Neural progenitor cell (in vitro differentiated cells): ENCODE measurements at regions not wholly inside any gene's neighbourhood (a gene's known extent, or its start where the extent isn't known, plus 50 kb on each side); places are given as distances from the start of the nearest gene placed in this dataset.
A peak's percentile ranks its signal among the peaks of the same experiment; 100 is the strongest.

ENCODE experiments used
- DNase-seq: peaks from one replicate; pipeline ENCODE4 v3.0.0-alpha.2; 2016; ENCODE audit warnings: low spot score
- H2AFZ ChIP-seq: fragments of 200-600 bp; sonication (generic); replicated peaks from 2 replicates; pipeline ENCODE4 v1.6.1; 2016; ENCODE audit warnings: antibody characterized with exemption
- H3F3A ChIP-seq: fragments of 200-600 bp; sonication (generic); 2 replicates; pipeline ENCODE4 v1.6.1; 2016; ENCODE audit warnings: antibody characterized with exemption, low read depth
- H3K27ac ChIP-seq: fragments of 200-600 bp; sonication (generic); 2 replicates; pipeline ENCODE4 v1.5.1; 2016; ENCODE audit warnings: mild to moderate bottlenecking
- H3K27me3 ChIP-seq: fragments of 200-600 bp; sonication (generic); 2 replicates; pipeline ENCODE4 v1.6.1; 2016; ENCODE audit warnings: mild to moderate bottlenecking, moderate library complexity
- H3K36me3 ChIP-seq: fragments of 200-600 bp; sonication (generic); 2 replicates; pipeline ENCODE4 v1.5.1; 2016
- H3K4me1 ChIP-seq: fragments of 200-600 bp; sonication (generic); 2 replicates; pipeline ENCODE4 v1.6.1; 2016; ENCODE audit warnings: mixed run types
- H3K4me2 ChIP-seq: fragments of 200-600 bp; sonication (generic); 2 replicates; pipeline ENCODE4 v1.6.1; 2016
- H3K4me3 ChIP-seq: fragments of 200-600 bp; sonication (generic); 2 replicates; pipeline ENCODE4 v1.5.1; 2016
- H3K79me2 ChIP-seq: fragments of 200-600 bp; sonication (generic); 2 replicates; pipeline ENCODE4 v1.6.1; 2016; ENCODE audit warnings: low read depth
- H3K9ac ChIP-seq: fragments of 200-600 bp; sonication (generic); 2 replicates; pipeline ENCODE4 v1.6.1; 2016
- H3K9me3 ChIP-seq: fragments of 200-600 bp; sonication (generic); 2 replicates; pipeline ENCODE4 v1.5.1; 2016; ENCODE audit warnings: low read depth
- H4K20me1 ChIP-seq: fragments of 200-600 bp; sonication (generic); 2 replicates; pipeline ENCODE4 v1.6.1; 2016; ENCODE audit warnings: low read depth
- H3K27ac Mint-ChIP-seq: 3 replicates; pipeline ENCODE4 v1.8.0; 2021; ENCODE audit warnings: mixed read lengths
- H3K27me3 Mint-ChIP-seq: 2 replicates; pipeline ENCODE4 v1.8.0; 2022; ENCODE audit warnings: low read depth, mild to moderate bottlenecking, inconsistent platforms, moderate library complexity, mixed read lengths; ENCODE audit not compliant: insufficient read depth
- H3K36me3 Mint-ChIP-seq: 3 replicates; pipeline ENCODE4 v1.8.0; 2021; ENCODE audit warnings: mixed read lengths
- H3K4me1 Mint-ChIP-seq: 3 replicates; pipeline ENCODE4 v1.8.0; 2021; ENCODE audit warnings: mixed read lengths
- H3K4me3 Mint-ChIP-seq: 3 replicates; pipeline ENCODE4 v1.8.0; 2021; ENCODE audit warnings: mild to moderate bottlenecking, moderate library complexity, mixed read lengths
- H3K9me3 Mint-ChIP-seq: 3 replicates; pipeline ENCODE4 v1.8.0; 2020; ENCODE audit warnings: mixed read lengths
- EZH2 ChIP-seq: fragments of 200-600 bp; sonication (generic); IDR thresholded peaks from 2 replicates; pipeline ENCODE4 v1.6.1; 2017; ENCODE audit warnings: antibody characterized with exemption, mild to moderate bottlenecking, moderate library complexity
- EZH2phosphoT487 ChIP-seq: fragments of 200-600 bp; sonication (generic); IDR thresholded peaks from 2 replicates; pipeline ENCODE4 v1.6.1; 2017; ENCODE audit warnings: antibody characterized with exemption
- TF ChIP-seq, protein P1 (sequence below): fragments of 200-600 bp; sonication (generic); IDR thresholded peaks from 2 replicates; pipeline ENCODE4 v1.5.1; 2017; ENCODE audit warnings: antibody characterized with exemption, mild to moderate bottlenecking

DNA sequence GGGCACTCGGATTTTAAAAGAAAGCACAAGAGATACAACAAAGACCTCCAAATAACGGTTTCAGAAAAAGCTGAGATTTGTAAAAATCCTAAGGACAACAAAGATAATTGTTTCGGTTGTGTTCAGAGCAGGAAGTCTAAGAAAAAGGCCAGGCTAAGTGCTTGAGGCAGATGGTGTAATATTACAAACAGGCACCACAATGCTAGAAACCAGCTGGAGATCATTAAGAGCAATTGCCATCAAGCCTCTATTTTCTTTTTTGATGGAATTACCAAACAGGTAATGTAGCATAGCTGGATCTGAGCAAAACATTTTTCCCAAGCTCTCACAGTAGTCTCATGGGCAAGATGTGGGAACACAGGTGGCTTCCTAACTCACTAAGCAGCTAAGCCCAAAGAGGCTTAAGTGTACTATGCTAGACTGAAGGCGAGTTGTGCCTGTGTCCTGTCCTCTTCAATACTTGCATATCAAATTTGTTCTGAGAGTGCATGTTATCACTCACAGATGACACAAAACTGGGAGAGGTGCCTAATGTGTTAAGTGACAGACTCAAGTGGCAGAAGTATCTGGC, 161.6 kb downstream of the GLUL start:
- H3K27me3 Mint-ChIP-seq: peaks cover 8% of the 10 kb centered on the region
- no peak overlapping the region for H3K9ac ChIP-seq
- peak; percentile 44 for DNase-seq
- no peaks in the 10 kb centered on the region for H4K20me1 ChIP-seq
- no peaks in the 10 kb centered on the region for H3K9me3 ChIP-seq
- H2AFZ ChIP-seq: no peak overlapping the region
- H3K4me1 ChIP-seq: peaks cover 18% of the 10 kb centered on the region
- no peaks in the 10 kb centered on the region for H3K36me3 ChIP-seq
- peak overlapping the region; percentile 9 for H3K27ac ChIP-seq
- peaks cover 20% of the 10 kb centered on the region for H3K4me1 Mint-ChIP-seq
- H3K27ac Mint-ChIP-seq: no peak overlapping the region
- no peaks in the 10 kb centered on the region for H3F3A ChIP-seq
- H3K4me3 Mint-ChIP-seq: no peak overlapping the region
- H3K9me3 Mint-ChIP-seq: peaks cover 3% of the 10 kb centered on the region
- no peaks in the 10 kb centered on the region for H3K27me3 ChIP-seq
- H3K4me2 ChIP-seq: peak overlapping the region; percentile 43
- TF ChIP-seq, protein P1, sequence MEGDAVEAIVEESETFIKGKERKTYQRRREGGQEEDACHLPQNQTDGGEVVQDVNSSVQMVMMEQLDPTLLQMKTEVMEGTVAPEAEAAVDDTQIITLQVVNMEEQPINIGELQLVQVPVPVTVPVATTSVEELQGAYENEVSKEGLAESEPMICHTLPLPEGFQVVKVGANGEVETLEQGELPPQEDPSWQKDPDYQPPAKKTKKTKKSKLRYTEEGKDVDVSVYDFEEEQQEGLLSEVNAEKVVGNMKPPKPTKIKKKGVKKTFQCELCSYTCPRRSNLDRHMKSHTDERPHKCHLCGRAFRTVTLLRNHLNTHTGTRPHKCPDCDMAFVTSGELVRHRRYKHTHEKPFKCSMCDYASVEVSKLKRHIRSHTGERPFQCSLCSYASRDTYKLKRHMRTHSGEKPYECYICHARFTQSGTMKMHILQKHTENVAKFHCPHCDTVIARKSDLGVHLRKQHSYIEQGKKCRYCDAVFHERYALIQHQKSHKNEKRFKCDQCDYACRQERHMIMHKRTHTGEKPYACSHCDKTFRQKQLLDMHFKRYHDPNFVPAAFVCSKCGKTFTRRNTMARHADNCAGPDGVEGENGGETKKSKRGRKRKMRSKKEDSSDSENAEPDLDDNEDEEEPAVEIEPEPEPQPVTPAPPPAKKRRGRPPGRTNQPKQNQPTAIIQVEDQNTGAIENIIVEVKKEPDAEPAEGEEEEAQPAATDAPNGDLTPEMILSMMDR: no peak
- TF ChIP-seq EZH2 (no peak), EZH2phosphoT487 (no peak)
- H3K36me3 Mint-ChIP-seq: no peaks in the 10 kb centered on the region
- no peak overlapping the region for H3K4me3 ChIP-seq
- no peaks in the 10 kb centered on the region for H3K79me2 ChIP-seq

DNA sequence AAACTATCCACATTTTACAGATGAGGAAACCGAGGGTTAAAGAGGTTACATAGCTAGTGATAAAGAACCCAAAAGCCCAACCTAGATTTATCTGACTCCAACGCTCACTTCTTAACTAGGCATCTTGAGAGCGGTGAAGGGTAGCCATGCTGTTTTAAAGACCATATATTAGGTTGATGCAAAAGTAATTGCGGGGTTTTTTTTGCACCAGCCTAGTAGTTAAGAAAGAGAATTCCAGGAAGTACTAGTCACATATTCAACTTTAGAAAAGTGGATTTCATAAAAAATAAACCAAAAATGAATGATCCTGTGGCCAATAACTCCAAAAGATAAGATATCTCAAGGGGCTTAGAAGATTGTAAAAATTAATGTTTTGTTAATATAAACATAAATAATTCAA, 162.1 kb downstream of the GLUL start:
- Histone ChIP-seq H3K4me1 (peaks cover 18% of the 10 kb centered on the region), H3K9ac (no peak overlapping the region), H3K79me2 (no peaks in the 10 kb centered on the region), H3K36me3 (no peaks in the 10 kb centered on the region), H2AFZ (no peak overlapping the region), H3K4me3 (no peak overlapping the region), H3F3A (no peaks in the 10 kb centered on the region), H4K20me1 (no peaks in the 10 kb centered on the region), H3K4me2 (peak overlapping the region; percentile 43), H3K27me3 (no peaks in the 10 kb centered on the region), H3K9me3 (no peaks in the 10 kb centered on the region), H3K27ac (peak overlapping the region; percentile 9)
- H3K27ac Mint-ChIP-seq: no peak overlapping the region
- peaks cover 20% of the 10 kb centered on the region for H3K4me1 Mint-ChIP-seq
- H3K27me3 Mint-ChIP-seq: peaks cover 8% of the 10 kb centered on the region
- TF ChIP-seq, protein P1: no peak
- TF ChIP-seq EZH2phosphoT487: no peak
- no peaks in the 10 kb centered on the region for H3K36me3 Mint-ChIP-seq
- no peak overlapping the region for H3K4me3 Mint-ChIP-seq
- DNase-seq: no peak
- H3K9me3 Mint-ChIP-seq: peaks cover 4% of the 10 kb centered on the region

GRCh38 chr1:182227864-182228547, 163.6 kb downstream of the GLUL start:
- no peaks in the 10 kb centered on the region for H3F3A ChIP-seq
- H3K9ac ChIP-seq: no peak overlapping the region
- Mint-ChIP-seq H3K27me3 (peaks cover 8% of the 10 kb centered on the region), H3K4me1 (peaks cover 20% of the 10 kb centered on the region), H3K36me3 (no peaks in the 10 kb centered on the region), H3K27ac (no peak overlapping the region), H3K9me3 (peaks cover 14% of the 10 kb centered on the region), H3K4me3 (no peak overlapping the region)
- no peak overlapping the region for H3K27ac ChIP-seq
- H2AFZ ChIP-seq: no peak overlapping the region
- H3K4me3 ChIP-seq: no peak overlapping the region
- no peaks in the 10 kb centered on the region for H3K27me3 ChIP-seq
- H3K36me3 ChIP-seq: no peaks in the 10 kb centered on the region
- no peaks in the 10 kb centered on the region for H3K9me3 ChIP-seq
- DNase-seq: no peak
- H3K4me2 ChIP-seq: no peak overlapping the region
- peaks cover 18% of the 10 kb centered on the region for H3K4me1 ChIP-seq
- H3K79me2 ChIP-seq: no peaks in the 10 kb centered on the region
- TF ChIP-seq EZH2: no peak
- TF ChIP-seq, protein P1: no peak
- TF ChIP-seq EZH2phosphoT487: no peak
- H4K20me1 ChIP-seq: no peaks in the 10 kb centered on the region
